ENCODE measurements at regions not wholly inside any gene's neighbourhood (a gene's known extent, or its start where the extent isn't known, plus 50 kb on each side); places are given as distances from the start of the nearest gene placed in this dataset.
"Not testable (repeated sequence)": the region's sequence is repeated elsewhere in the genome, so short reads cannot be mapped to it uniquely, and the experiment has no call there.

DNA sequence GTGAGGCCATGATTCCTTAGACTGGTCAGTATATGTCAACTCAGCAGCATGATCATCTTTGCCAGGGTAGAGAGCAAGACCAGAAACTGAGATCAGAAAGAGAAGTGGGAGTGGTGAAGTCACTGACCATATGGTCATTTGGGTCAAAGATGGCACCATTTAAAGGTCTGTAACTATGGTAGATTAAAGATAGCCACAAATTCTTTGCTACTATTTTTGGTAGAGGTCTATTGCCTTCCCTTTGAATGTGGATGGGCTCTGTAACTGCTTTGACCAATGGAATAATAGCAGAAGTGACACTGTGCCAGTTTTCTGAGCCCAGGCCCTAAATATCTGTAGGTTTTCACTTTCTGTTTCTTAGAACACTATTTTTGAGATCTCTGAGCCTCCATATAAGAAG lies 117.6 kb downstream of the PCSK1 start:
- Histone ChIP-seq H3K27ac (ENCODE audit: low read depth, low read length) (no peak overlapping the region), H3K9me3 (ENCODE audit: control insufficient read depth in 1 of 2, low read length in 2 of 2) (no peaks in the 10 kb centered on the region), H3K4me3 (ENCODE audit: low read length in 2 of 2) (no peak overlapping the region), H3K27me3 (ENCODE audit: insufficient read depth, low read length) (no peaks in the 10 kb centered on the region), H3K36me3 (ENCODE audit: insufficient read depth, low read length) (no peaks in the 10 kb centered on the region), H3K4me1 (ENCODE audit: insufficient read depth, low read length) (no peaks in the 10 kb centered on the region)
- no peak overlapping the region for H3K27ac Mint-ChIP-seq
- ChIA-PET CTCF (ENCODE audit: partially characterized antibody) (no interaction called here), POLR2A (ENCODE audit: partially characterized antibody) (no interaction called here)
- H3K9me3 Mint-ChIP-seq, result peaks cover 3 to 13% (median 9%) of the 10 kb centered on the region in 8 donors
- no peak for DNase-seq
- no peaks in the 10 kb centered on the region for H3K4me1 Mint-ChIP-seq
- intact Hi-C loops (cut with micrococcal nuclease), result no loop called here
- H3K27me3 Mint-ChIP-seq, result peaks cover 13 to 14% of the 10 kb centered on the region in 2 donors
- H3K36me3 Mint-ChIP-seq, result no peaks in the 10 kb centered on the region
- no peak overlapping the region for H3K4me3 Mint-ChIP-seq

DNA sequence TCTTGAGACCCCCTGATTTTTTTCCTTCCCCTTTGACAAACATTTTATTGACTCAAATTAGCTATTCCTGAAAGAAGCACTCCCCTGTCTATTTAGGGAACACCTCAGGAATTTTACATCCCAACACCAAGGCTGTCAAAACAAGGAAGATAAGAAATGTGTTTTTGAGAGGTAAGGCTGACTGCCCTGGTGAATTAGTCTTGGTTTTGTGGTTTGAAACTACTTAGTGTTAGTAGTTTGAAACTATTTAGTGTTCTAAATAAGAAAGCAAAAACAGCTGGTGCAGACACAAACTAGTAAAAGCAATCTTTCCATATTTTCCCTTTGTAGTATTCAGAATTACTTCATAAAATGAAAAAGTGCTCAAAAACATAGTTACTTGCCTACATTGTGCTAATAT lies 120.7 kb downstream of the PCSK1 start:
- POLR2A ChIA-PET (ENCODE audit: partially characterized antibody), result no interaction called here
- Mint-ChIP-seq H3K4me1 (no peaks in the 10 kb centered on the region), H3K9me3 (peaks cover 6 to 18% (median 11%) of the 10 kb centered on the region in 8 donors), H3K4me3 (no peak overlapping the region), H3K27ac (no peak overlapping the region), H3K27me3 (peaks cover 17 to 20% of the 10 kb centered on the region in 2 donors), H3K36me3 (no peaks in the 10 kb centered on the region)
- intact Hi-C loops (cut with micrococcal nuclease), result no loop called here
- Histone ChIP-seq H3K27ac (ENCODE audit: low read depth, low read length) (no peak overlapping the region), H3K9me3 (ENCODE audit: control insufficient read depth in 1 of 2, low read length in 2 of 2) (no peaks in the 10 kb centered on the region), H3K36me3 (ENCODE audit: insufficient read depth, low read length) (no peaks in the 10 kb centered on the region), H3K4me1 (ENCODE audit: insufficient read depth, low read length) (no peaks in the 10 kb centered on the region), H3K27me3 (ENCODE audit: insufficient read depth, low read length) (no peaks in the 10 kb centered on the region), H3K4me3 (ENCODE audit: low read length in 2 of 2) (no peak overlapping the region)
- no peak for DNase-seq
- CTCF ChIA-PET (ENCODE audit: partially characterized antibody), result interaction anchor here (1.0 kb wide), 1 partner anchor 455 kb away, joined by 3 read pairs; no protein-coding TSS in a partner anchor

DNA sequence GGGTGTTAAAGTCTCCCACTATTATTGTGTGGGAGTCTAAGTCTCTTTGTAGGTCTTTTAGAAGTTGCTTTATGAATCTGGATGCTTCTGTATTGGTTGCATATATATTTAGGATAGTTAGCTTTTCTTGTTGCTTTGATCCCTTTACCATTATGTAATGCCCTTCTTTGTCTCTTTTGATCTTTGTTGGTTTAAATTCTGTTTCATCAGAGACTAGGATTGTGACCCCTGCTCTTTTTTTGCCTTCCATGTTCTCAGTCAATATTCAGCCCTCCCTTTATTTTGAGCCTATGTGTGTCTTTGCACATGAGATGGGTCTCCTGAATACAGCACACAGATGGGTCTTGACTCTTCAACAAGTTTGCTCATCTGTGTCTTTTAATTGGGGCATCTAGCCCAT lies 126.0 kb downstream of the PCSK1 start:
- H3K36me3 Mint-ChIP-seq; H3K4me1 Mint-ChIP-seq; CTCF ChIA-PET (ENCODE audit: partially characterized antibody); H3K4me3 ChIP-seq (ENCODE audit: low read length in 2 of 2); H3K36me3 ChIP-seq (ENCODE audit: insufficient read depth, low read length); H3K27me3 ChIP-seq (ENCODE audit: insufficient read depth, low read length); H3K4me1 ChIP-seq (ENCODE audit: insufficient read depth, low read length); DNase-seq; H3K27ac Mint-ChIP-seq; POLR2A ChIA-PET (ENCODE audit: partially characterized antibody); H3K27ac ChIP-seq (ENCODE audit: low read depth, low read length); H3K4me3 Mint-ChIP-seq; H3K9me3 ChIP-seq (ENCODE audit: control insufficient read depth in 1 of 2, low read length in 2 of 2); intact Hi-C loops (cut with micrococcal nuclease): not testable (repeated sequence)
- H3K27me3 Mint-ChIP-seq, result peaks cover 9 to 10% of the 10 kb centered on the region in 2 donors
- H3K9me3 Mint-ChIP-seq, result peaks cover 8 to 46% (median 29%) of the 10 kb centered on the region in 8 donors

DNA sequence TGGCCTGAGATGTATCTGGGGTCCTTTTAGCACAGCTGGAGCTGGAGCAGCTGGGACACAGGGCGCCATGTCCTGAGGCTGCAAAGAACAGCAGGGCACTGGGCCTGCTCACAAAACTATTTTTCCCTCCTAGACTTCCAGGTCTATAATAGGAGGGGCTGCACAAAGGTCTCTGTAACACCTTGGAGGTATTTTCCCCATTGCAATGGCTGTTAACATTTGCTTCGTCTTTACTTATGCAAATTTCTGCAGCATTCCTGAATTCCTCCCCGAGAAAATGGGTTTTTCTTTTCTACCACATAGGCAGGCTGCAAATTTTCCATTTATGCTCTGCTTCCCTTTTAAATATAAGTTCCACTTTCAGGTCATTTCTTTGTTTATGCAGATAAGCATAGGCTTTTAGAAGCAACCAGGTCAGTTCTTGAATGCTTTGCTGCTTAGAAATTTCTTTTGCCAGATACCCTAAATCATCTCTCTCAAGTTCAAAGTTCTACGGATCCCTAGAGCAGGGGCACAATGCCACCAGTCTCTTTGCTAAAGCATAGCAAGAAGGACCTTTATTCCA lies 130.8 kb downstream of the PCSK1 start:
- intact Hi-C loops (cut with micrococcal nuclease), result no loop called here
- H3K36me3 Mint-ChIP-seq, result peaks cover 0 to 3% of the 10 kb centered on the region in 2 donors
- CTCF ChIA-PET (ENCODE audit: partially characterized antibody), result no interaction called here
- H3K4me3 ChIP-seq (ENCODE audit: low read length in 2 of 2), result no peak overlapping the region
- H3K9me3 ChIP-seq (ENCODE audit: control insufficient read depth in 1 of 2, low read length in 2 of 2), result no peaks in the 10 kb centered on the region
- H3K4me1 ChIP-seq (ENCODE audit: insufficient read depth, low read length), result no peaks in the 10 kb centered on the region
- DNase-seq, result no peak
- H3K9me3 Mint-ChIP-seq, result peaks cover 2 to 47% (median 28%) of the 10 kb centered on the region in 8 donors
- POLR2A ChIA-PET (ENCODE audit: partially characterized antibody), result no interaction called here
- no peak overlapping the region for H3K27ac ChIP-seq (ENCODE audit: low read depth, low read length)
- no peak overlapping the region for H3K4me3 Mint-ChIP-seq
- no peaks in the 10 kb centered on the region for H3K36me3 ChIP-seq (ENCODE audit: insufficient read depth, low read length)
- H3K4me1 Mint-ChIP-seq, result no peaks in the 10 kb centered on the region
- H3K27me3 Mint-ChIP-seq, result peaks cover 0 to 3% of the 10 kb centered on the region in 2 donors
- no peak overlapping the region for H3K27ac Mint-ChIP-seq
- no peaks in the 10 kb centered on the region for H3K27me3 ChIP-seq (ENCODE audit: insufficient read depth, low read length)

DNA sequence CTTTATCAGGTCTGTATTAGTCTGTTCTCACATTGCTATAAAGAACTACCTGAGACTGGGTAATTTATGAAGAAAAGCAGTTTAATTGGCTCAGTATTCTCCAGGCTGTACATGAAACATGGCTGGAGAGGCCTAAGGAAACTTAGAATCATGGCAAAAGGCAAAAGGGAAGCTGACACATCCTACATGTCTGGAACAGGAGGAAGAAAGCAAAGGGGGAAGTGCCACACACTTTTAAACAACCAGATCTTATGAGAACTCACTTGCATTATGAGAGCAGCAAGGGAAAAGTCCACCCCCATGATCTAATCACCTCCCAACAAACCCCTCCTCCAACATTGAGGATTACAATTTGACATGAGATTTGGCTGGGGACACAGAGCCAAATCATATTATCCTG lies 132.1 kb downstream of the PCSK1 start:
- Mint-ChIP-seq H3K4me1 (no peaks in the 10 kb centered on the region), H3K27me3 (peaks cover 0 to under 1% of the 10 kb centered on the region in 2 donors), H3K4me3 (peak overlapping the region in 1 of 8 donors; percentile 33), H3K9me3 (peaks cover 0 to 38% (median 21%) of the 10 kb centered on the region in 8 donors), H3K27ac (no peak overlapping the region), H3K36me3 (peaks cover 0 to 3% of the 10 kb centered on the region in 2 donors)
- intact Hi-C loops (cut with micrococcal nuclease), result no loop called here
- POLR2A ChIA-PET (ENCODE audit: partially characterized antibody), result no interaction called here
- no peaks in the 10 kb centered on the region for H3K4me1 ChIP-seq (ENCODE audit: insufficient read depth, low read length)
- CTCF ChIA-PET (ENCODE audit: partially characterized antibody), result no interaction called here
- H3K36me3 ChIP-seq (ENCODE audit: insufficient read depth, low read length), result no peaks in the 10 kb centered on the region
- H3K27ac ChIP-seq (ENCODE audit: low read depth, low read length), result no peak overlapping the region
- no peak for DNase-seq
- no peaks in the 10 kb centered on the region for H3K9me3 ChIP-seq (ENCODE audit: control insufficient read depth in 1 of 2, low read length in 2 of 2)
- H3K27me3 ChIP-seq (ENCODE audit: insufficient read depth, low read length), result no peaks in the 10 kb centered on the region
- no peak overlapping the region for H3K4me3 ChIP-seq (ENCODE audit: low read length in 2 of 2)

DNA sequence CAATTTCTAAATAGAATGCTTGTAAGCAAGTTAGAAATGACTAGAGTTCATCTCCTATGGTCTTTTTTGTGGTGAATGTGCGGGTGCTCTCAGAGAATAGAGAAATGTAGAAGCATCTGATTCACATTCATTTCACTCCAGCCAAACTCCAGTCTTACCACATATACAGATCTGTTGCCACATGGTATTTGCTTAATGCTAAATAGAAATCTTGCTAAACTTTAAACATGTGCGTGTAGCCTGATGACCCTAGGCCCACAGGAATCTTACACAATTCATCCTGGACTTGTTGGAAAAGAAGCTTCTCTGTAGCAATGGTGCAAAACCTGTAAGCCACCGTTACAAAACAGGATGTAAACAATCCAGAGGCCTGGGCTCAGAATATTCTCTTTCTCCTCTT lies 135.2 kb downstream of the PCSK1 start:
- Histone ChIP-seq H3K27ac (ENCODE audit: low read depth, low read length) (no peak overlapping the region), H3K36me3 (ENCODE audit: insufficient read depth, low read length) (no peaks in the 10 kb centered on the region), H3K27me3 (ENCODE audit: insufficient read depth, low read length) (no peaks in the 10 kb centered on the region), H3K9me3 (ENCODE audit: control insufficient read depth in 1 of 2, low read length in 2 of 2) (no peaks in the 10 kb centered on the region), H3K4me1 (ENCODE audit: insufficient read depth, low read length) (no peaks in the 10 kb centered on the region), H3K4me3 (ENCODE audit: low read length in 2 of 2) (no peak overlapping the region)
- H3K36me3 Mint-ChIP-seq, result peaks cover 0 to 3% of the 10 kb centered on the region in 2 donors
- peaks cover 0 to 2% of the 10 kb centered on the region in 2 donors for H3K27me3 Mint-ChIP-seq
- no peak for DNase-seq
- no peak overlapping the region for H3K27ac Mint-ChIP-seq
- ChIA-PET CTCF (ENCODE audit: partially characterized antibody) (interaction anchor here (0.9 kb wide), 1 partner anchor 12 kb away, joined by 3 read pairs; no protein-coding TSS in a partner anchor), POLR2A (ENCODE audit: partially characterized antibody) (no interaction called here)
- intact Hi-C loops (cut with micrococcal nuclease), result no loop called here
- peaks cover 0 to 18% (median 6%) of the 10 kb centered on the region in 8 donors for H3K9me3 Mint-ChIP-seq
- no peak overlapping the region for H3K4me3 Mint-ChIP-seq
- no peaks in the 10 kb centered on the region for H3K4me1 Mint-ChIP-seq

DNA sequence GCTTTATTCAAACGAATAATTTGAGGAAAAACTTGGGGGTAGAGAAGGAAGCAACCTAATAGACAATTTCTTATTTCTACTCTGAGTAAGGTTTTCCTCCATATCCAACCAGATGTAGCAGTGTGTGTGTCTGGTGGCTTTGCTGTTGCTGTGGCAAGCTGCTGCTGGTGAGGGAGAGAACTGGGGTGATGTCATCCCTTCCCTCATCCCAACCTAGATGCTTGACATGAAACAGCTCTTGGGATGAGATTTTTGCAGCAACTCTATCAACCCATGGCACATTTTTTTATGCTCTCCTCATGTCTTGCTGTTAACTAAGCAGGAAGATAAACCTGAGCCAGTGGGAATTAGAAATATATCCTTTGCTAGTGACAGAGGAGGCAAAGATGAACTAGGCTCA lies 135.8 kb downstream of the PCSK1 start:
- POLR2A ChIA-PET (ENCODE audit: partially characterized antibody), result no interaction called here
- Histone ChIP-seq H3K4me1 (ENCODE audit: insufficient read depth, low read length) (no peaks in the 10 kb centered on the region), H3K27me3 (ENCODE audit: insufficient read depth, low read length) (no peaks in the 10 kb centered on the region), H3K9me3 (ENCODE audit: control insufficient read depth in 1 of 2, low read length in 2 of 2) (no peaks in the 10 kb centered on the region), H3K27ac (ENCODE audit: low read depth, low read length) (no peak overlapping the region), H3K4me3 (ENCODE audit: low read length in 2 of 2) (no peak overlapping the region), H3K36me3 (ENCODE audit: insufficient read depth, low read length) (no peaks in the 10 kb centered on the region)
- peaks cover 0 to 3% of the 10 kb centered on the region in 2 donors for H3K36me3 Mint-ChIP-seq
- H3K27me3 Mint-ChIP-seq, result peaks cover 0 to 4% of the 10 kb centered on the region in 2 donors
- no peak overlapping the region for H3K4me3 Mint-ChIP-seq
- intact Hi-C loops (cut with micrococcal nuclease), result no loop called here
- H3K4me1 Mint-ChIP-seq, result no peaks in the 10 kb centered on the region
- H3K27ac Mint-ChIP-seq, result no peak overlapping the region
- no peak for DNase-seq
- CTCF ChIA-PET (ENCODE audit: partially characterized antibody), result interaction anchor here (0.9 kb wide), 1 partner anchor 12 kb away, joined by 3 read pairs; no protein-coding TSS in a partner anchor
- H3K9me3 Mint-ChIP-seq, result peaks cover 0 to 13% (median 4%) of the 10 kb centered on the region in 8 donors

DNA sequence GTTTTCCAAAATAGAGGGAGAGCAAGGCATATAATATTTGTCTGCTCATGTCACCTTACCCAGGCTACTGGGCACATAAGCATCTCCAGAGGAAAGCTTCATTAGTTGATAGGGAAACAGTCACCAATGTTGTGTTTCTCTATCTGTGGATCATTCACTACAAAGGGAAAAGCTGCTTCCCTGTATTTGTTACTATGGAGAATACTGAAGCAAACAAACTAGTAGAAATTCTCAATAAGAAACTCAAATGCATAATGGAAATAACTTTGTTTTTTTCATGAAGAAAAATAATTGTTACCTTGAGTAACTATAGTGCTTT lies 138.2 kb downstream of the PCSK1 start:
- intact Hi-C loops (cut with micrococcal nuclease), result no loop called here
- Mint-ChIP-seq H3K4me1 (no peaks in the 10 kb centered on the region), H3K4me3 (no peak overlapping the region), H3K27me3 (peaks cover 0 to 6% of the 10 kb centered on the region in 2 donors), H3K27ac (no peak overlapping the region), H3K9me3 (peaks cover 0 to 6% (median 0%) of the 10 kb centered on the region in 8 donors), H3K36me3 (no peaks in the 10 kb centered on the region)
- no peak overlapping the region for H3K4me3 ChIP-seq (ENCODE audit: low read length in 2 of 2)
- no peaks in the 10 kb centered on the region for H3K36me3 ChIP-seq (ENCODE audit: insufficient read depth, low read length)
- DNase-seq, result no peak
- ChIA-PET CTCF (ENCODE audit: partially characterized antibody) (no interaction called here), POLR2A (ENCODE audit: partially characterized antibody) (interaction anchor here (1.0 kb wide), 1 partner anchor 10 kb away, joined by 3 read pairs; no protein-coding TSS in a partner anchor)
- H3K27me3 ChIP-seq (ENCODE audit: insufficient read depth, low read length), result no peaks in the 10 kb centered on the region
- H3K4me1 ChIP-seq (ENCODE audit: insufficient read depth, low read length), result no peaks in the 10 kb centered on the region
- no peak overlapping the region for H3K27ac ChIP-seq (ENCODE audit: low read depth, low read length)
- no peaks in the 10 kb centered on the region for H3K9me3 ChIP-seq (ENCODE audit: control insufficient read depth in 1 of 2, low read length in 2 of 2)
